Astrocyte (in vitro differentiated cells and primary cell): ENCODE measurements at regions not wholly inside any gene's neighbourhood (a gene's known extent, or its start where the extent isn't known, plus 50 kb on each side); places are given as distances from the start of the nearest gene placed in this dataset.
A peak's percentile ranks its signal among the peaks of the same experiment; 100 is the strongest.

ENCODE experiments used
- DNase-seq: peaks from one replicate; pipeline ENCODE4 v3.0.0-alpha.2; 2010; ENCODE audit warnings: low read depth
- FAIRE-seq: peaks from 2 replicates; lab custom pipeline; 2011; peaks lifted over from hg19 to GRCh38; lab: Jason Lieb, UNC
- H2AFZ ChIP-seq: 2 replicates; pipeline ENCODE4 v1.6.0; 2012; ENCODE audit warnings: low read depth, low read length, inconsistent platforms
- H3K27ac ChIP-seq: 2 replicates; pipeline ENCODE4 v1.5.1; 2011; ENCODE audit warnings: low read depth, low read length, inconsistent platforms
- H3K27me3 ChIP-seq: 2 replicates; pipeline ENCODE4 v1.6.0; 2011; ENCODE audit warnings: low read length, inconsistent platforms; ENCODE audit not compliant: insufficient read depth
- H3K36me3 ChIP-seq: 2 replicates; pipeline ENCODE4 v1.5.1; 2011; ENCODE audit warnings: low read length, inconsistent platforms; ENCODE audit not compliant: insufficient read depth
- H3K4me1 ChIP-seq: 2 replicates; pipeline ENCODE4 v1.5.1; 2011; ENCODE audit warnings: low read length, inconsistent platforms; ENCODE audit not compliant: insufficient read depth
- H3K4me2 ChIP-seq: 2 replicates; pipeline ENCODE4 v1.6.0; 2012; ENCODE audit warnings: low read length, inconsistent platforms
- H3K4me3 ChIP-seq: 2 replicates; pipeline ENCODE4 v1.5.1; 2011; ENCODE audit warnings: low read depth, mild to moderate bottlenecking, low read length, inconsistent platforms; ENCODE audit not compliant: insufficient read depth
- H3K79me2 ChIP-seq: 2 replicates; pipeline ENCODE4 v1.6.0; 2012; ENCODE audit warnings: mild to moderate bottlenecking, low read length, inconsistent platforms; ENCODE audit not compliant: insufficient read depth
- H3K9ac ChIP-seq: 2 replicates; pipeline ENCODE4 v1.6.0; 2012; ENCODE audit warnings: mild to moderate bottlenecking, low read length, inconsistent platforms
- H3K9me3 ChIP-seq: 2 replicates; pipeline ENCODE4 v1.5.1; 2012; ENCODE audit warnings: low read depth, mild to moderate bottlenecking, low read length, inconsistent platforms; ENCODE audit not compliant: insufficient read depth
- H4K20me1 ChIP-seq: 2 replicates; pipeline ENCODE4 v1.6.0; 2012; ENCODE audit warnings: low read length, inconsistent platforms; ENCODE audit not compliant: insufficient read depth
- H3K27ac Mint-ChIP-seq: one replicate; pipeline ENCODE4 v1.8.0; 2021; ENCODE audit warnings: mild to moderate bottlenecking, mixed read lengths; ENCODE audit not compliant: unreplicated experiment
- H3K27me3 Mint-ChIP-seq: one replicate; pipeline ENCODE4 v1.8.0; 2021; ENCODE audit warnings: low read depth, mixed read lengths; ENCODE audit not compliant: unreplicated experiment
- H3K36me3 Mint-ChIP-seq: one replicate; pipeline ENCODE4 v1.8.0; 2021; ENCODE audit warnings: low read depth, mixed read lengths; ENCODE audit not compliant: unreplicated experiment
- H3K4me1 Mint-ChIP-seq: one replicate; pipeline ENCODE4 v1.8.0; 2021; ENCODE audit warnings: low read depth, mixed read lengths; ENCODE audit not compliant: unreplicated experiment
- H3K4me3 Mint-ChIP-seq: one replicate; pipeline ENCODE4 v1.8.0; 2021; ENCODE audit warnings: mild to moderate bottlenecking, moderate library complexity, mixed read lengths; ENCODE audit not compliant: unreplicated experiment
- H3K9me3 Mint-ChIP-seq: one replicate; pipeline ENCODE4 v1.8.0; 2021; ENCODE audit warnings: mild to moderate bottlenecking, mixed read lengths; ENCODE audit not compliant: unreplicated experiment
- CTCF ChIP-seq: IDR thresholded peaks from 2 replicates; pipeline ENCODE4 v1.5.1; 2011; ENCODE audit warnings: low read depth, mild to moderate bottlenecking, inconsistent platforms, low read length, moderate library complexity; ENCODE audit not compliant: insufficient read depth
- EZH2 ChIP-seq: IDR thresholded peaks from 2 replicates; pipeline ENCODE4 v1.6.1; 2012; ENCODE audit warnings: mild to moderate bottlenecking, low read length, inconsistent platforms; ENCODE audit not compliant: insufficient read depth

- Histone ChIP-seq H4K20me1 (no peaks in the 10 kb centered on the region), H3K9me3 (no peaks in the 10 kb centered on the region), H3K4me1 (no peaks in the 10 kb centered on the region), H3K9ac (no peak overlapping the region), H3K27ac (no peak overlapping the region), H3K27me3 (no peaks in the 10 kb centered on the region), H3K79me2 (no peaks in the 10 kb centered on the region), H3K4me3 (no peak overlapping the region), H2AFZ (peak overlapping the region; percentile 23), H3K4me2 (no peak overlapping the region), H3K36me3 (peaks cover 2% of the 10 kb centered on the region)
- Mint-ChIP-seq H3K4me1 (no peaks in the 10 kb centered on the region), H3K9me3 (peaks cover 8% of the 10 kb centered on the region), H3K36me3 (peaks cover 2% of the 10 kb centered on the region), H3K27ac (no peak overlapping the region), H3K27me3 (peaks cover 4% of the 10 kb centered on the region), H3K4me3 (no peak overlapping the region)
- TF ChIP-seq EZH2 (no peak), CTCF (no peak)
- DNase-seq, result no peak
- FAIRE-seq, result no peak
Observed at GRCh38 chr2:236803621-236804020, 234.0 kb downstream of the ACKR3 start.

GRCh38 chr2:236805800-236806531 lies 236.3 kb downstream of the ACKR3 start:
- H3K27ac ChIP-seq, result no peak overlapping the region
- Mint-ChIP-seq H3K27me3 (peaks cover 4% of the 10 kb centered on the region), H3K9me3 (peaks cover 24% of the 10 kb centered on the region), H3K4me3 (no peak overlapping the region), H3K36me3 (peaks cover 2% of the 10 kb centered on the region), H3K27ac (no peak overlapping the region), H3K4me1 (no peaks in the 10 kb centered on the region)
- H2AFZ ChIP-seq, result no peak overlapping the region
- no peaks in the 10 kb centered on the region for H3K4me1 ChIP-seq
- no peak overlapping the region for H3K9ac ChIP-seq
- H3K36me3 ChIP-seq, result no peaks in the 10 kb centered on the region
- no peaks in the 10 kb centered on the region for H3K79me2 ChIP-seq
- no peak for FAIRE-seq
- no peak overlapping the region for H3K4me3 ChIP-seq
- H3K27me3 ChIP-seq, result no peaks in the 10 kb centered on the region
- no peak overlapping the region for H3K4me2 ChIP-seq
- no peaks in the 10 kb centered on the region for H4K20me1 ChIP-seq
- H3K9me3 ChIP-seq, result peaks cover 4% of the 10 kb centered on the region
- TF ChIP-seq CTCF (no peak), EZH2 (no peak)
- DNase-seq, result no peak

GRCh38 chr2:236809716-236810115 lies 240.1 kb downstream of the ACKR3 start:
- H3K4me2 ChIP-seq, result no peak overlapping the region
- no peak overlapping the region for H3K9ac ChIP-seq
- peaks cover 2% of the 10 kb centered on the region for H3K36me3 Mint-ChIP-seq
- no peak overlapping the region for H3K27ac ChIP-seq
- TF ChIP-seq CTCF (no peak), EZH2 (no peak)
- H3K9me3 Mint-ChIP-seq, result peaks cover 24% of the 10 kb centered on the region
- DNase-seq (no peak), FAIRE-seq (no peak)
- no peaks in the 10 kb centered on the region for H4K20me1 ChIP-seq
- H3K9me3 ChIP-seq, result peaks cover 4% of the 10 kb centered on the region
- no peak overlapping the region for H3K4me3 Mint-ChIP-seq
- H3K27ac Mint-ChIP-seq, result no peak overlapping the region
- no peaks in the 10 kb centered on the region for H3K4me1 ChIP-seq
- H3K4me3 ChIP-seq, result no peak overlapping the region
- no peaks in the 10 kb centered on the region for H3K79me2 ChIP-seq
- no peaks in the 10 kb centered on the region for H3K27me3 ChIP-seq
- H2AFZ ChIP-seq, result no peak overlapping the region
- no peaks in the 10 kb centered on the region for H3K27me3 Mint-ChIP-seq
- H3K36me3 ChIP-seq, result no peaks in the 10 kb centered on the region
- no peaks in the 10 kb centered on the region for H3K4me1 Mint-ChIP-seq
